ENCODE measurements at regions not wholly inside any gene's neighbourhood (a gene's known extent, or its start where the extent isn't known, plus 50 kb on each side); places are given as distances from the start of the nearest gene placed in this dataset.

GRCh38 chr6:166713434-166714186 lies 86.6 kb upstream of the RPS6KA2 start:
- no peaks in the 10 kb centered on the region for H3K36me3 ChIP-seq (ENCODE audit: low read length)
- H3F3A ChIP-seq (ENCODE audit: insufficient read depth) = no peaks in the 10 kb centered on the region
- H3K4me2 ChIP-seq (ENCODE audit: low read depth, low read length, poor library complexity, severe bottlenecking) = no peak overlapping the region
- H3K9me2 ChIP-seq (replicated peaks; ENCODE audit: insufficient read depth, low read length) = no peaks in the 10 kb centered on the region
- no peak overlapping the region for H3K27ac ChIP-seq (ENCODE audit: low read depth, low read length)
- H3K27me3 ChIP-seq (ENCODE audit: low read length) = no peaks in the 10 kb centered on the region
- no peaks in the 10 kb centered on the region for H4K20me1 ChIP-seq (ENCODE audit: low read depth, low read length)
- no peak overlapping the region for H3K4me3 ChIP-seq (ENCODE audit: insufficient read depth, low read length, poor library complexity, severe bottlenecking)
- no peak overlapping the region for H3K9ac ChIP-seq (ENCODE audit: low read length)
- H3K79me2 ChIP-seq (ENCODE audit: insufficient read depth, low read length) = no peaks in the 10 kb centered on the region
- no peak for TF ChIP-seq EZH2phosphoT487 (conservative IDR thresholded peaks at IDR 0.05; ENCODE audit: low read length)
- no peak for TF ChIP-seq CTCF (IDR thresholded peaks at IDR 0.05; ENCODE audit: insufficient read depth, low read length, poor library complexity, severe bottlenecking)
- H3K9me3 ChIP-seq (ENCODE audit: insufficient read depth, low read length) = no peaks in the 10 kb centered on the region
- H2AFZ ChIP-seq (ENCODE audit: low read depth, low read length, severe bottlenecking) = no peak overlapping the region

- H3K36me3 ChIP-seq (ENCODE audit: low read length) = no peaks in the 10 kb centered on the region
- H4K20me1 ChIP-seq (ENCODE audit: low read depth, low read length) = no peaks in the 10 kb centered on the region
- no peaks in the 10 kb centered on the region for H3K9me3 ChIP-seq (ENCODE audit: insufficient read depth, low read length)
- H3K4me3 ChIP-seq (ENCODE audit: insufficient read depth, low read length, poor library complexity, severe bottlenecking) = no peak overlapping the region
- no peak overlapping the region for H3K27ac ChIP-seq (ENCODE audit: low read depth, low read length)
- TF ChIP-seq EZH2phosphoT487 (conservative IDR thresholded peaks at IDR 0.05; ENCODE audit: low read length) = no peak
- no peak for TF ChIP-seq CTCF (IDR thresholded peaks at IDR 0.05; ENCODE audit: insufficient read depth, low read length, poor library complexity, severe bottlenecking)
- H3K79me2 ChIP-seq (ENCODE audit: insufficient read depth, low read length) = no peaks in the 10 kb centered on the region
- H3K9me2 ChIP-seq (replicated peaks; ENCODE audit: insufficient read depth, low read length) = no peaks in the 10 kb centered on the region
- H3K9ac ChIP-seq (ENCODE audit: low read length) = no peak overlapping the region
- no peaks in the 10 kb centered on the region for H3K27me3 ChIP-seq (ENCODE audit: low read length)
- no peaks in the 10 kb centered on the region for H3F3A ChIP-seq (ENCODE audit: insufficient read depth)
- H3K4me2 ChIP-seq (ENCODE audit: low read depth, low read length, poor library complexity, severe bottlenecking) = no peak overlapping the region
- H2AFZ ChIP-seq (ENCODE audit: low read depth, low read length, severe bottlenecking) = no peak overlapping the region
Observed at GRCh38 chr6:166712286-166713228, 85.5 kb upstream of the RPS6KA2 start.

- no peaks in the 10 kb centered on the region for H3K9me3 ChIP-seq (ENCODE audit: insufficient read depth, low read length)
- H3K4me3 ChIP-seq (ENCODE audit: insufficient read depth, low read length, poor library complexity, severe bottlenecking) = no peak overlapping the region
- H3K4me2 ChIP-seq (ENCODE audit: low read depth, low read length, poor library complexity, severe bottlenecking) = no peak overlapping the region
- H3F3A ChIP-seq (ENCODE audit: insufficient read depth) = no peaks in the 10 kb centered on the region
- H3K9me2 ChIP-seq (replicated peaks; ENCODE audit: insufficient read depth, low read length) = no peaks in the 10 kb centered on the region
- H4K20me1 ChIP-seq (ENCODE audit: low read depth, low read length) = no peaks in the 10 kb centered on the region
- no peak overlapping the region for H3K27ac ChIP-seq (ENCODE audit: low read depth, low read length)
- no peak overlapping the region for H3K9ac ChIP-seq (ENCODE audit: low read length)
- H2AFZ ChIP-seq (ENCODE audit: low read depth, low read length, severe bottlenecking) = no peak overlapping the region
- H3K36me3 ChIP-seq (ENCODE audit: low read length) = no peaks in the 10 kb centered on the region
- H3K79me2 ChIP-seq (ENCODE audit: insufficient read depth, low read length) = no peaks in the 10 kb centered on the region
- H3K27me3 ChIP-seq (ENCODE audit: low read length) = no peaks in the 10 kb centered on the region
- no peak for TF ChIP-seq CTCF (IDR thresholded peaks at IDR 0.05; ENCODE audit: insufficient read depth, low read length, poor library complexity, severe bottlenecking)
- no peak for TF ChIP-seq EZH2phosphoT487 (conservative IDR thresholded peaks at IDR 0.05; ENCODE audit: low read length)
Observed at GRCh38 chr6:166710084-166710483, 83.0 kb upstream of the RPS6KA2 start.
